ENCODE measurements at regions not wholly inside any gene's neighbourhood (a gene's known extent, or its start where the extent isn't known, plus 50 kb on each side); places are given as distances from the start of the nearest gene placed in this dataset.
"Not testable (repeated sequence)": the region's sequence is repeated elsewhere in the genome, so short reads cannot be mapped to it uniquely, and the experiment has no call there.

- Histone ChIP-seq H3K4me1 (ENCODE audit: control insufficient read depth, extremely low read depth, insufficient read depth, low read length) (no peaks in the 10 kb centered on the region), H3K9me1 (replicated peaks; ENCODE audit: control insufficient read depth, extremely low read depth, insufficient read depth, low read length) (no peaks in the 10 kb centered on the region), H3K27ac (ENCODE audit: insufficient read depth, low read depth, low read length) (no peak overlapping the region), H3K27me3 (ENCODE audit: control insufficient read depth in 2 of 2, insufficient read depth in 2 of 2, low read length in 2 of 2) (no peaks in the 10 kb centered on the region), H3K36me3 (ENCODE audit: control insufficient read depth in 2 of 2, extremely low read depth in 1 of 2, insufficient read depth in 2 of 2, low read length in 2 of 2) (no peaks in the 10 kb centered on the region), H2AFZ (ENCODE audit: low read depth, low read length) (no peak overlapping the region), H3K4me2 (ENCODE audit: insufficient read depth, low read length) (no peak overlapping the region), H4K20me1 (replicated peaks; ENCODE audit: control insufficient read depth, extremely low read depth, insufficient read depth, low read length) (no peaks in the 10 kb centered on the region), H3K79me2 (ENCODE audit: control insufficient read depth, insufficient read depth, low read length) (no peaks in the 10 kb centered on the region), H3K4me3 (replicated peaks in 1 of 3; ENCODE audit: insufficient read depth in 1 of 3, low read depth in 1 of 3, low read length in 3 of 3) (no peak overlapping the region), H3K9ac (replicated peaks; ENCODE audit: extremely low read depth, insufficient read depth, low read length) (no peak overlapping the region), H3K9me3 (replicated peaks; ENCODE audit: control insufficient read depth, insufficient read depth, low read length) (peaks cover 2% of the 10 kb centered on the region)
- no TSS peak for BruUV-seq (replicated peaks)
- no peak for FAIRE-seq
- no peak for TF ChIP-seq POLR2A (IDR thresholded peaks at IDR 0.05; ENCODE audit: low read depth, low read length)
- TF ChIP-seq GATA2 (IDR thresholded peaks at IDR 0.05; ENCODE audit: insufficient read depth, insufficient read length, low read depth, low read length) = no peak
- TF ChIP-seq POLR2AphosphoS5 (IDR thresholded peaks at IDR 0.05; ENCODE audit: insufficient read depth, low read depth, low read length) = no peak
- TF ChIP-seq EZH2 (IDR thresholded peaks at IDR 0.05; ENCODE audit: borderline replicate concordance, low read depth, low read length, severe bottlenecking) = no peak
- no peak for TF ChIP-seq MYC (IDR thresholded peaks at IDR 0.05; ENCODE audit: low read depth, low read length)
- no peak for TF ChIP-seq CTCF (IDR thresholded peaks at IDR 0.05; ENCODE audit: extremely low read depth in 1 of 2, insufficient read depth in 1 of 2, low read depth in 1 of 2, low read length in 2 of 2)
- no peak for TF ChIP-seq JUN (IDR thresholded peaks at IDR 0.05; ENCODE audit: borderline replicate concordance, insufficient read depth, insufficient read length, low read depth)
- no peak for TF ChIP-seq FOS (IDR thresholded peaks at IDR 0.05; ENCODE audit: borderline replicate concordance, insufficient read depth, low read length)
- dilution Hi-C loops (cut with MboI; ENCODE audit: extremely low pct_ligation_motif_present, low sequenced_read_pairs) (no loop called here), intact Hi-C loops (cut with micrococcal nuclease) (no loop called here)
- CTCF ChIA-PET = no interaction called here
- POLR2A ChIA-PET = no interaction called here
- DNase-seq (ENCODE audit: low read depth, low spot score) = no peak
These were observed 85.9 kb upstream of the PARP8 start for GRCh38 chr5:50580506-50580905.

- BruUV-seq (replicated peaks); H4K20me1 ChIP-seq (replicated peaks; ENCODE audit: control insufficient read depth, extremely low read depth, insufficient read depth, low read length); H3K36me3 ChIP-seq (ENCODE audit: control insufficient read depth in 2 of 2, extremely low read depth in 1 of 2, insufficient read depth in 2 of 2, low read length in 2 of 2); H3K79me2 ChIP-seq (ENCODE audit: control insufficient read depth, insufficient read depth, low read length); H3K9me3 ChIP-seq (replicated peaks; ENCODE audit: control insufficient read depth, insufficient read depth, low read length); CTCF ChIA-PET; POLR2A ChIA-PET; dilution Hi-C loops (cut with MboI; ENCODE audit: extremely low pct_ligation_motif_present, low sequenced_read_pairs); H3K9me1 ChIP-seq (replicated peaks; ENCODE audit: control insufficient read depth, extremely low read depth, insufficient read depth, low read length); H3K4me3 ChIP-seq (replicated peaks in 1 of 3; ENCODE audit: insufficient read depth in 1 of 3, low read depth in 1 of 3, low read length in 3 of 3); H3K27ac ChIP-seq (ENCODE audit: insufficient read depth, low read depth, low read length); H2AFZ ChIP-seq (ENCODE audit: low read depth, low read length); H3K4me1 ChIP-seq (ENCODE audit: control insufficient read depth, extremely low read depth, insufficient read depth, low read length); intact Hi-C loops (cut with micrococcal nuclease); DNase-seq (ENCODE audit: low read depth, low spot score); H3K27me3 ChIP-seq (ENCODE audit: control insufficient read depth in 2 of 2, insufficient read depth in 2 of 2, low read length in 2 of 2); H3K9ac ChIP-seq (replicated peaks; ENCODE audit: extremely low read depth, insufficient read depth, low read length); FAIRE-seq; H3K4me2 ChIP-seq (ENCODE audit: insufficient read depth, low read length): not testable (repeated sequence)
These were observed 84.6 kb upstream of the PARP8 start for GRCh38 chr5:50581845-50582244.

All from endothelial cell of umbilical vein (primary cell).